ENCODE measurements at regions not wholly inside any gene's neighbourhood (a gene's known extent, or its start where the extent isn't known, plus 50 kb on each side); places are given as distances from the start of the nearest gene placed in this dataset.

DNA sequence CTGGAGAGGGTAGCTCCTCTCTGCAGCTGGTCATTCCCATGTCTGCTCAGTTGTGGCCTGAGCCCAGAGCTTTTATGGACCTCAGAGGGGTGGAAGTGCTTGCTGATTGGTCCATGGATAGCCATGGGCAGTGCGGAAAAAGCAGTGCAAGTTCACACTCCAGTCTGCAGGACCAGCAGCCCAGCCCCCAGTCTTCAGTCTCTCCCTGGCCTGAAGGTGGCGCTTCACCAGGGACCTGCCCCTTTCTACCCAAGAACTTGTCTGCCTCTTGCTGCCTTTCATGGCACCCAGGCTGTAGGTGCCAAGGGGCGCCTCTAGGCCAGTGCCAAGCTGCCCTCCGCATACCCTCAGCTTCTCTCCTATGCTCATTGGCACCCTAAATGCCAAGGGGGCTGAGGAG is 91.0 kb downstream of the TBXT start (continued):
- TF ChIP-seq ZNF2 (tag by site-specific recombination; IDR thresholded peaks at IDR 0.05) (no peak), ZNF558 (tag by site-specific recombination; IDR thresholded peaks at IDR 0.05) (no peak), ZBTB1 (tag by site-specific recombination; IDR thresholded peaks at IDR 0.05) (no peak), ZNF791 (tag by site-specific recombination; IDR thresholded peaks at IDR 0.05) (no peak), ZNF596 (tag by site-specific recombination; IDR thresholded peaks at IDR 0.05) (no peak)

DNA sequence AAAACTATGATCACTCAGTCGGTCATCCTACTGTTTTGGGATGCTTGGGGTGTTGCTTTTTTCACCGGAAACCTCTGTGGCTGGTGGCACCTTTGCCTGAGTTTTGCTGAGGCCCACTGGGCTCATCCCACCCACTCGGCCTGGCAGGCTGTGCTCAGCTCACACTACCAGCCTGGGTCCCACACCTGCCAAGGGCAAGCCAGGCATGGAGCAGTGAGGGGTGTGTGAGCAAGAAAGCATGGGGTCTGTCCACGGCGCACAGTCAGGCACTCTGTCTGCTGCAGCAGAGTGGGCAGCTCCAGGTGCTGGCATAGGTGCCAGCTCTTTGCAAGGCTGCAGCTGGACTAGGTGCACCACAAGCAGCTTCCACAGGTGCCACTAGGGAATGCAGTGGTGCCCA is 91.7 kb downstream of the TBXT start:
- no peaks in the 10 kb centered on the region for H3K4me1 ChIP-seq (ENCODE audit: control insufficient read depth, insufficient read depth, low read length)
- ChIA-PET CTCF (interaction anchor here (0.5 to 1.7 kb wide), 6 partner anchors 21 to 1408 kb away, joined by 3 to 5 read pairs (median 4); no protein-coding TSS in a partner anchor), POLR2A (no interaction called here)
- H3K4me3 ChIP-seq (ENCODE audit: low read depth, low read length): no peak overlapping the region
- no peak overlapping the region for H3K27ac ChIP-seq (ENCODE audit: extremely low read depth, low read depth, low read length)
- H3K36me3 ChIP-seq (ENCODE audit: control insufficient read depth in 2 of 2, insufficient read depth in 1 of 2, low read length in 2 of 2): no peaks in the 10 kb centered on the region
- TF ChIP-seq ATF2 (tag by site-specific recombination; IDR thresholded peaks at IDR 0.05; ENCODE audit: low read depth) (no peak), ZNF239 (tag by site-specific recombination; IDR thresholded peaks at IDR 0.05) (no peak)
- H3K9me3 ChIP-seq (ENCODE audit: control insufficient read depth, insufficient read depth, low read depth, low read length): no peaks in the 10 kb centered on the region

DNA sequence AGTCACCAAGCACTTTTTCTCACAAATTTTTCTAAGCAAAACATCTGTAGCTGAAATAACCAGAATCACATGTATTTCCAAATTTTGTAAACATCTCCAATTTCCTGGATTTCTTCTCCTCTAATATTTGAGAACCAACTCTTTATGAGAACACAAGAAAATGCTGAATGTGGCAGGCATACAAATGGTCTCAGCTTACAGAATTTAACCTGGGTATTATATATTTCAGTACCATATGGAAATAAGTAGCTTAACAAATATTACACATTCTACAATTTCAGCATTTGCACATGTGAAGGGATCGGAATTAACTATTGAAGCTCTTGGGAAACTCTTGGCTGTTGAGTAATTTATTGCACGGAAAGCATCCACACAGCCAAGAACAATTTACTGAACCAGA is 92.5 kb downstream of the TBXT start:
- Histone ChIP-seq H3K4me1 (ENCODE audit: control insufficient read depth, insufficient read depth, low read length) (no peaks in the 10 kb centered on the region), H3K27ac (ENCODE audit: extremely low read depth, low read depth, low read length) (no peak overlapping the region), H3K9me3 (ENCODE audit: control insufficient read depth, insufficient read depth, low read depth, low read length) (no peaks in the 10 kb centered on the region), H3K36me3 (ENCODE audit: control insufficient read depth in 2 of 2, insufficient read depth in 1 of 2, low read length in 2 of 2) (no peaks in the 10 kb centered on the region), H3K4me3 (ENCODE audit: low read depth, low read length) (no peak overlapping the region)
- TF ChIP-seq ZNF19 (tag by site-specific recombination; IDR thresholded peaks at IDR 0.05; ENCODE audit: low read depth) (no peak), MYNN (tag by site-specific recombination; IDR thresholded peaks at IDR 0.05; ENCODE audit: borderline replicate concordance) (no peak), TCF7L2 (IDR thresholded peaks at IDR 0.05; ENCODE audit: borderline replicate concordance, low read depth, low read length) (no peak), ZBTB21 (tag by site-specific recombination; IDR thresholded peaks at IDR 0.05) (no peak), ZNF548 (tag by site-specific recombination; IDR thresholded peaks at IDR 0.05) (no peak), ZNF140 (tag by site-specific recombination; IDR thresholded peaks at IDR 0.05) (no peak), ZNF10 (tag by site-specific recombination; IDR thresholded peaks at IDR 0.05) (no peak), ZNF624 (tag by site-specific recombination; IDR thresholded peaks at IDR 0.05) (no peak), ZNF580 (tag by site-specific recombination; IDR thresholded peaks at IDR 0.05) (no peak), ZNF423 (tag by site-specific recombination; IDR thresholded peaks at IDR 0.05) (no peak), ZNF521 (tag by site-specific recombination; IDR thresholded peaks at IDR 0.05) (no peak), HOXA7 (CRISPR knock-in tag; IDR thresholded peaks at IDR 0.05; ENCODE audit: borderline replicate concordance) (no peak), ZNF660 (tag by site-specific recombination; IDR thresholded peaks at IDR 0.05) (no peak), ZEB2 (tag by site-specific recombination; IDR thresholded peaks at IDR 0.05) (no peak)
- CTCF ChIA-PET: interaction anchor here (0.7 to 1.7 kb wide), 4 partner anchors 22 to 190 kb away, joined by 3 to 5 read pairs (median 4); no protein-coding TSS in a partner anchor
- POLR2A ChIA-PET: no interaction called here

DNA sequence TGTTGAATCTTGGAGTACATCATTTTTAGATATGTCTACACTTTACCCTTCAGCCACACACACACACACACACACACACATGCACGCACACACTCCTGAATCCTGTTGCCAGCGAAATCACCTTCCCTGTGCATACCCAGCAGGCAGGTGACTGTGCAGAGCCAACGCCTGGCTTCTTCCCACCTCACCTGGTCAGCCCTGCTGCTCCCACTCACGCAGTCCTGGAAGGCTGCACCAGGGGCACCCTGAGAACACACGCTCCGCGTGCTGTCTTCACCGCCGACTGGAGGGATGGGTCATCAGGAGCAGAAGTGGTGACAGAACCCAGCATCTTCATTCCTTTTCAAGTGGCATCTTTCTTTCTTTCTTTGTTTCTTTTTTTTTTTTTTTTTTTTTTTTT is 94.6 kb downstream of the TBXT start:
- Histone ChIP-seq H3K4me3 (ENCODE audit: low read depth, low read length) (no peak overlapping the region), H3K27ac (ENCODE audit: extremely low read depth, low read depth, low read length) (no peak overlapping the region), H3K4me1 (ENCODE audit: control insufficient read depth, insufficient read depth, low read length) (no peaks in the 10 kb centered on the region), H3K36me3 (ENCODE audit: control insufficient read depth in 2 of 2, insufficient read depth in 1 of 2, low read length in 2 of 2) (no peaks in the 10 kb centered on the region), H3K9me3 (ENCODE audit: control insufficient read depth, insufficient read depth, low read depth, low read length) (no peaks in the 10 kb centered on the region)
- ChIA-PET CTCF (no interaction called here), POLR2A (no interaction called here)
- TF ChIP-seq RBAK (tag by site-specific recombination; IDR thresholded peaks at IDR 0.05): no peak
- TF ChIP-seq ZNF529 (tag by site-specific recombination; IDR thresholded peaks at IDR 0.05; ENCODE audit: insufficient replicate concordance): no peak
- TF ChIP-seq ZNF398 (tag by site-specific recombination; IDR thresholded peaks at IDR 0.05): no peak
- TF ChIP-seq ZNF76 (tag by site-specific recombination; IDR thresholded peaks at IDR 0.05; ENCODE audit: borderline replicate concordance, low read depth): no peak
- TF ChIP-seq ZNF114 (tag by site-specific recombination; IDR thresholded peaks at IDR 0.05): no peak
- no peak for TF ChIP-seq ZBTB1 (tag by site-specific recombination; IDR thresholded peaks at IDR 0.05)
- no peak for TF ChIP-seq IKZF3 (tag by site-specific recombination; IDR thresholded peaks at IDR 0.05)
- no peak for TF ChIP-seq ZNF426 (tag by site-specific recombination; IDR thresholded peaks at IDR 0.05)
- no peak for TF ChIP-seq ZNF626 (tag by site-specific recombination; IDR thresholded peaks at IDR 0.05)

All from HEK293 (cell line).